HUES48 (cell line): ENCODE measurements at regions not wholly inside any gene's neighbourhood (a gene's known extent, or its start where the extent isn't known, plus 50 kb on each side); places are given as distances from the start of the nearest gene placed in this dataset.
"Not testable (repeated sequence)": the region's sequence is repeated elsewhere in the genome, so short reads cannot be mapped to it uniquely, and the experiment has no call there.

Source experiments
- H3K27ac ChIP-seq: one replicate; pipeline ENCODE4 v1.7.0; 2013; ENCODE audit warnings: low read depth, low read length, inconsistent platforms
- H3K27me3 ChIP-seq: 2 replicates; pipeline ENCODE4 v1.6.1; 2013; ENCODE audit warnings: mild to moderate bottlenecking, low read length; ENCODE audit not compliant: control insufficient read depth, insufficient read depth
- H3K36me3 ChIP-seq: 2 replicates; pipeline ENCODE4 v1.6.1; 2013; ENCODE audit warnings: low read length; ENCODE audit not compliant: control insufficient read depth, insufficient read depth
- H3K4me1 ChIP-seq: 2 replicates; pipeline ENCODE4 v1.6.1; 2013; ENCODE audit warnings: mild to moderate bottlenecking, low read length; ENCODE audit not compliant: control insufficient read depth, insufficient read depth
- H3K4me3 ChIP-seq: 2 replicates; pipeline ENCODE4 v1.5.1; 2013; ENCODE audit warnings: mild to moderate bottlenecking, low read depth, low read length
- H3K9ac ChIP-seq: 2 replicates; pipeline ENCODE4 v1.6.1; 2013; ENCODE audit warnings: mild to moderate bottlenecking, low read depth, low read length, moderate library complexity
- H3K9me3 ChIP-seq: 2 replicates; pipeline ENCODE4 v1.6.1; 2013; ENCODE audit warnings: low read length; ENCODE audit not compliant: control insufficient read depth, insufficient read depth

- H3K9ac ChIP-seq, result no peak overlapping the region
- H3K27me3 ChIP-seq, result no peaks in the 10 kb centered on the region
- H3K9me3 ChIP-seq, result no peaks in the 10 kb centered on the region
- H3K36me3 ChIP-seq, result no peaks in the 10 kb centered on the region
- no peak overlapping the region for H3K27ac ChIP-seq
- H3K4me1 ChIP-seq, result no peaks in the 10 kb centered on the region
- no peak overlapping the region for H3K4me3 ChIP-seq
These were observed 1227.6 kb upstream of the EPHA6 start for GRCh38 chr3:95586754-95587153.

GRCh38 chr3:95587641-95588040 is 1226.8 kb upstream of the EPHA6 start:
- H3K27ac ChIP-seq, H3K4me1 ChIP-seq, H3K4me3 ChIP-seq, H3K27me3 ChIP-seq, H3K9me3 ChIP-seq, H3K36me3 ChIP-seq, H3K9ac ChIP-seq: not testable (repeated sequence)

GRCh38 chr3:95588473-95588872 is 1225.9 kb upstream of the EPHA6 start:
- no peak overlapping the region for H3K27ac ChIP-seq
- no peaks in the 10 kb centered on the region for H3K27me3 ChIP-seq
- H3K4me3 ChIP-seq, result no peak overlapping the region
- no peaks in the 10 kb centered on the region for H3K4me1 ChIP-seq
- no peaks in the 10 kb centered on the region for H3K9me3 ChIP-seq
- H3K36me3 ChIP-seq, result no peaks in the 10 kb centered on the region
- H3K9ac ChIP-seq, result no peak overlapping the region

- Histone ChIP-seq H3K9me3 (peaks cover 5% of the 10 kb centered on the region), H3K4me3 (no peak overlapping the region), H3K36me3 (no peaks in the 10 kb centered on the region), H3K9ac (no peak overlapping the region), H3K4me1 (no peaks in the 10 kb centered on the region), H3K27me3 (no peaks in the 10 kb centered on the region), H3K27ac (no peak overlapping the region)
These were observed 1218.8 kb upstream of the EPHA6 start for GRCh38 chr3:95595416-95596075.

- no peaks in the 10 kb centered on the region for H3K36me3 ChIP-seq
- no peak overlapping the region for H3K27ac ChIP-seq
- H3K9me3 ChIP-seq, result peaks cover 33% of the 10 kb centered on the region
- H3K27me3 ChIP-seq, result no peaks in the 10 kb centered on the region
- no peak overlapping the region for H3K4me3 ChIP-seq
- no peak overlapping the region for H3K9ac ChIP-seq
- H3K4me1 ChIP-seq, result no peaks in the 10 kb centered on the region
These were observed 1206.5 kb upstream of the EPHA6 start for GRCh38 chr3:95607926-95608325.

- Histone ChIP-seq H3K4me1 (no peaks in the 10 kb centered on the region), H3K27me3 (no peaks in the 10 kb centered on the region), H3K9ac (no peak overlapping the region), H3K27ac (no peak overlapping the region), H3K4me3 (no peak overlapping the region), H3K36me3 (no peaks in the 10 kb centered on the region), H3K9me3 (peaks cover 33% of the 10 kb centered on the region)
These were observed 1205.0 kb upstream of the EPHA6 start for GRCh38 chr3:95609411-95609810.

- H3K27me3 ChIP-seq, result no peaks in the 10 kb centered on the region
- no peak overlapping the region for H3K9ac ChIP-seq
- no peaks in the 10 kb centered on the region for H3K36me3 ChIP-seq
- H3K4me1 ChIP-seq, result no peaks in the 10 kb centered on the region
- peaks cover 18% of the 10 kb centered on the region for H3K9me3 ChIP-seq
- no peak overlapping the region for H3K4me3 ChIP-seq
- H3K27ac ChIP-seq, result no peak overlapping the region
These were observed 1201.8 kb upstream of the EPHA6 start for GRCh38 chr3:95612611-95613010.

GRCh38 chr3:95613993-95614392 is 1200.4 kb upstream of the EPHA6 start:
- Histone ChIP-seq H3K4me3 (no peak overlapping the region), H3K36me3 (no peaks in the 10 kb centered on the region), H3K9me3 (peaks cover 5% of the 10 kb centered on the region), H3K4me1 (no peaks in the 10 kb centered on the region), H3K27me3 (no peaks in the 10 kb centered on the region), H3K27ac (no peak overlapping the region), H3K9ac (no peak overlapping the region)

- no peaks in the 10 kb centered on the region for H3K36me3 ChIP-seq
- no peaks in the 10 kb centered on the region for H3K27me3 ChIP-seq
- no peak overlapping the region for H3K27ac ChIP-seq
- no peaks in the 10 kb centered on the region for H3K9me3 ChIP-seq
- no peak overlapping the region for H3K9ac ChIP-seq
- no peak overlapping the region for H3K4me3 ChIP-seq
- H3K4me1 ChIP-seq, result no peaks in the 10 kb centered on the region
These were observed 1198.6 kb upstream of the EPHA6 start for GRCh38 chr3:95615592-95616310.

- no peak overlapping the region for H3K9ac ChIP-seq
- no peaks in the 10 kb centered on the region for H3K36me3 ChIP-seq
- H3K4me1 ChIP-seq, result peaks cover 15% of the 10 kb centered on the region
- H3K27me3 ChIP-seq, result no peaks in the 10 kb centered on the region
- H3K4me3 ChIP-seq, result no peak overlapping the region
- no peaks in the 10 kb centered on the region for H3K9me3 ChIP-seq
- H3K27ac ChIP-seq, result no peak overlapping the region
These were observed 1188.3 kb upstream of the EPHA6 start for GRCh38 chr3:95626107-95626506.

- Histone ChIP-seq H3K36me3 (no peaks in the 10 kb centered on the region), H3K9ac (no peak overlapping the region)
These were observed 1187.1 kb upstream of the EPHA6 start for GRCh38 chr3:95627293-95627692.

More at GRCh38 chr3:95627293-95627692, 1187.1 kb upstream of the EPHA6 start:
- Histone ChIP-seq H3K27me3 (no peaks in the 10 kb centered on the region), H3K4me1 (peaks cover 15% of the 10 kb centered on the region), H3K4me3 (no peak overlapping the region), H3K9me3 (no peaks in the 10 kb centered on the region), H3K27ac (no peak overlapping the region)
